Natural killer cell treated with Interleukin-12 subunit alpha and Interleukin-12 subunit beta and Interleukin-15 and Interleukin-18, amount 100 ng/mL, for 72 hours (primary cell): ENCODE measurements at regions not wholly inside any gene's neighbourhood (a gene's known extent, or its start where the extent isn't known, plus 50 kb on each side); places are given as distances from the start of the nearest gene placed in this dataset.
A peak's percentile ranks its signal among the peaks of the same experiment; 100 is the strongest.

Experiments
- ATAC-seq, 2 donors: fragments of 150-1000 bp; cut with Tn5 transposase in 1 of 2; sonication (Bioruptor Pico), chemical (Tn5 transposase) in 1 of 2; 2 replicates each; pipeline ENCODE4 v1.10.0; 2021
- DNase-seq: peaks from one replicate; pipeline ENCODE4 v3.0.0; 2022; ENCODE audit warnings: low spot score
- H3K27ac Mint-ChIP-seq, 2 donors: 1 replicate in 1 of 2; 2 replicates in 1 of 2; pipeline ENCODE4 v1.8.0; 2022; ENCODE audit warnings: mixed read lengths in 2 of 2, mild to moderate bottlenecking in 1 of 2, moderate library complexity in 1 of 2
- H3K27me3 Mint-ChIP-seq, 2 donors: 1 replicate in 1 of 2; 2 replicates in 1 of 2; pipeline ENCODE4 v1.8.0; 2022; ENCODE audit warnings: mixed read lengths in 2 of 2
- H3K36me3 Mint-ChIP-seq: one replicate; pipeline ENCODE4 v1.8.0; 2022; ENCODE audit warnings: mixed read lengths
- H3K4me1 Mint-ChIP-seq, 2 donors: 1 replicate in 1 of 2; 2 replicates in 1 of 2; pipeline ENCODE4 v1.8.0; 2022; ENCODE audit warnings: low read depth in 2 of 2, mixed read lengths in 2 of 2, mild to moderate bottlenecking in 1 of 2
- H3K4me3 Mint-ChIP-seq: one replicate; pipeline ENCODE4 v1.8.0; 2022; ENCODE audit warnings: mixed read lengths
- H3K9me3 Mint-ChIP-seq: 2 replicates; pipeline ENCODE4 v1.8.0; 2022; ENCODE audit warnings: mixed read lengths

GRCh38 chr15:39151545-39151944, 429.3 kb upstream of the THBS1 start:
- ATAC-seq (no peak), DNase-seq (no peak)
- H3K4me3 Mint-ChIP-seq: no peak overlapping the region
- H3K36me3 Mint-ChIP-seq: no peaks in the 10 kb centered on the region
- H3K4me1 Mint-ChIP-seq: no peaks in the 10 kb centered on the region
- H3K27me3 Mint-ChIP-seq: peaks cover 8 to 16% of the 10 kb centered on the region in 2 donors
- H3K9me3 Mint-ChIP-seq: no peaks in the 10 kb centered on the region
- no peak overlapping the region for H3K27ac Mint-ChIP-seq

- DNase-seq (no peak), ATAC-seq (no peak)
- no peaks in the 10 kb centered on the region for H3K36me3 Mint-ChIP-seq
- no peak overlapping the region for H3K27ac Mint-ChIP-seq
- no peaks in the 10 kb centered on the region for H3K4me1 Mint-ChIP-seq
- H3K9me3 Mint-ChIP-seq: no peaks in the 10 kb centered on the region
- H3K27me3 Mint-ChIP-seq: peaks cover 11 to 16% of the 10 kb centered on the region in 2 donors
- H3K4me3 Mint-ChIP-seq: no peak overlapping the region
These were observed 427.7 kb upstream of the THBS1 start for GRCh38 chr15:39153058-39153714.

- no peak overlapping the region for H3K27ac Mint-ChIP-seq
- no peaks in the 10 kb centered on the region for H3K36me3 Mint-ChIP-seq
- no peaks in the 10 kb centered on the region for H3K4me1 Mint-ChIP-seq
- DNase-seq: no peak
- H3K4me3 Mint-ChIP-seq: no peak overlapping the region
- peaks cover 15 to 18% of the 10 kb centered on the region in 2 donors for H3K27me3 Mint-ChIP-seq
- ATAC-seq: no peak
- H3K9me3 Mint-ChIP-seq: no peaks in the 10 kb centered on the region
These were observed 427.2 kb upstream of the THBS1 start for GRCh38 chr15:39153716-39154115.

GRCh38 chr15:39154227-39154638, 426.6 kb upstream of the THBS1 start:
- peaks cover 15 to 18% of the 10 kb centered on the region in 2 donors for H3K27me3 Mint-ChIP-seq
- no peaks in the 10 kb centered on the region for H3K4me1 Mint-ChIP-seq
- no peaks in the 10 kb centered on the region for H3K9me3 Mint-ChIP-seq
- H3K4me3 Mint-ChIP-seq: no peak overlapping the region
- ATAC-seq (no peak), DNase-seq (no peak)
- no peak overlapping the region for H3K27ac Mint-ChIP-seq
- no peaks in the 10 kb centered on the region for H3K36me3 Mint-ChIP-seq

DNA sequence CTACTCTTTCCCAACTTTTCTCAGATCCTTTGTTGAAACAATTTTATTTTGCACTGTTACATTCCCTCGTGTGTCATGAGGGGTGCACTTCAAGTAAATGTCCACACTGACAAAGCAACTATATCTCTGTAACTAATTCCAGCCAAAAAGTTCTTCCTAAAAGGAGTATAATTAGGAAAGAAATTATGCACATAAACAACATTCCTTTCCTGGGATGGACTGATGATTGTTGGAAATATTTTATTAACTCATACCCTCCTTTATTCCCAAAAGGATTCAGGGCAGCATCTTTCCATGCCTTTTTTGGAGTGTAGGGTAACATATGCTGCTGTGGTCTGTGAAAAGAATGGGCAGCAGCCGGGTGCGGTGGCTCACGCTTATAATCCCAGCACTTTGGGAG, 426.1 kb upstream of the THBS1 start:
- no peak overlapping the region for H3K4me3 Mint-ChIP-seq
- ATAC-seq (no peak), DNase-seq (no peak)
- peaks cover 15 to 16% of the 10 kb centered on the region in 2 donors for H3K27me3 Mint-ChIP-seq
- no peak overlapping the region for H3K27ac Mint-ChIP-seq
- H3K9me3 Mint-ChIP-seq: no peaks in the 10 kb centered on the region
- H3K36me3 Mint-ChIP-seq: no peaks in the 10 kb centered on the region
- no peaks in the 10 kb centered on the region for H3K4me1 Mint-ChIP-seq

GRCh38 chr15:39156166-39156565, 424.7 kb upstream of the THBS1 start:
- Mint-ChIP-seq H3K27ac (no peak overlapping the region), H3K27me3 (peaks cover 15 to 18% of the 10 kb centered on the region in 2 donors), H3K9me3 (no peaks in the 10 kb centered on the region), H3K4me1 (no peaks in the 10 kb centered on the region), H3K4me3 (no peak overlapping the region), H3K36me3 (no peaks in the 10 kb centered on the region)
- ATAC-seq: no peak
- DNase-seq: no peak

GRCh38 chr15:39156646-39157250, 424.1 kb upstream of the THBS1 start:
- ATAC-seq (no peak), DNase-seq (no peak)
- H3K4me1 Mint-ChIP-seq: no peaks in the 10 kb centered on the region
- H3K27me3 Mint-ChIP-seq: peaks cover 17 to 22% of the 10 kb centered on the region in 2 donors
- no peaks in the 10 kb centered on the region for H3K9me3 Mint-ChIP-seq
- H3K27ac Mint-ChIP-seq: no peak overlapping the region
- H3K4me3 Mint-ChIP-seq: no peak overlapping the region
- H3K36me3 Mint-ChIP-seq: no peaks in the 10 kb centered on the region

DNA sequence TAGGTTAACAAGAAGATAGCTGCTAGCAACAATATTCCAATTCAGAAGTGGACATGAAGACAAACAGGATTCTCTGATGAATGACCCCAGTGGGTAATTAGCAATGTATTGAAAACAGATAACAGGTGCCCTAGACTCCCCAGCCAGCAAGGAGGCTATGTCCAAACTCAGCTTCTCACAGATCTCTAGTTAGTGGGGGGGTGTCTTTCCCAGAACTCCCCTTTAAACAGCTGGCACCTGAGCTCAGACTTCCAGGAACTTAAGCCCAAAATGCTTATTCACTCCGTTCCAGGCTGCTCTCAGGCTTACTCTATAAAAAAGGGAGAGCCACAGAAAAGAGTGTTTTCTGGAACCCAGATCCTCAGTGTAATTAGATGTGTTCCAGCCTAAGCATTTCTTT, 423.0 kb upstream of the THBS1 start:
- no peak overlapping the region for H3K4me3 Mint-ChIP-seq

DNA sequence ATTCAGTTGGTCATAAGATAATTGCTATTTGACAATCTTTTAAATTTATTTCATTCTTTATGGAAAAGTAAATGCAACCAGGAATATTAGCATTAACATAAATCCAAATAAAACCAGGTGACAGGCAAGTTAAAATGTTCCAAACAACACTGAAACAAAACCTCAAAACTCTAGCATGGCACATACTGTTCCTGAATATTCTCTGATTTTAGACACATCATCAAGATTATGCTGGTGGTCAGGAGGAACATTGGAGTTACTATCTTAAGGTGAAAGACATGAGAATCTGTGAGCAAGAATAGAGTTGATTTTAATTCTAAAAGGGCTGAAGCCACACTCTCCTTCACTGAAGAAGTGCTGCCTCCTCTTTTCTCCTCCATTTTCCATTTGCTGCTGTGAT, 421.0 kb upstream of the THBS1 start:
- Mint-ChIP-seq H3K36me3 (no peaks in the 10 kb centered on the region), H3K27ac (no peak overlapping the region), H3K4me3 (no peak overlapping the region), H3K4me1 (no peaks in the 10 kb centered on the region), H3K27me3 (peaks cover 30 to 46% of the 10 kb centered on the region in 2 donors), H3K9me3 (no peaks in the 10 kb centered on the region)
- ATAC-seq: no peak
- no peak for DNase-seq

More for the DNA sequence above, 423.0 kb upstream of the THBS1 start:
- Mint-ChIP-seq H3K36me3 (no peaks in the 10 kb centered on the region), H3K4me1 (no peaks in the 10 kb centered on the region), H3K27ac (no peak overlapping the region), H3K9me3 (no peaks in the 10 kb centered on the region), H3K27me3 (peaks cover 26 to 33% of the 10 kb centered on the region in 2 donors)
- ATAC-seq (no peak), DNase-seq (no peak)

DNA sequence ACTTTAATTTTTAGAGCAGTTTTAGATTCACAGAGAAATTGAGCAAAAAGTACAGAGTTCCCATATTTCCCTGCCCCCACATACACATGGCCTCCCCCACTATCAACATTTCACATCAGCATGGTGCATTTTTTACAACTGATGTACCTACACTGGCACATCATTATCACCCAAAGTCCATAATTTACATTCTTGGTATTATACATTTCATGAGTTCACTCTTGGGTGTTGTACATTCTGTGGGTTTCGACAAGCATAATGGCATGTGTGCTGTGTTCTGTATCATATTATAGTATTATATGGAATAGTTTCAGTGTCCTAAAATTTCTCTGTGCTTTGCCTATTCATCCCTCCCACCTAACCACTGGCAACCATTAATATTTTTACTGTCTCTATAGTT, 419.8 kb upstream of the THBS1 start:
- no peak overlapping the region for H3K4me3 Mint-ChIP-seq
- DNase-seq (no peak), ATAC-seq (no peak)
- no peaks in the 10 kb centered on the region for H3K36me3 Mint-ChIP-seq
- H3K4me1 Mint-ChIP-seq: no peaks in the 10 kb centered on the region
- peaks cover 34 to 58% of the 10 kb centered on the region in 2 donors for H3K27me3 Mint-ChIP-seq
- H3K27ac Mint-ChIP-seq: no peak overlapping the region
- H3K9me3 Mint-ChIP-seq: no peaks in the 10 kb centered on the region

DNA sequence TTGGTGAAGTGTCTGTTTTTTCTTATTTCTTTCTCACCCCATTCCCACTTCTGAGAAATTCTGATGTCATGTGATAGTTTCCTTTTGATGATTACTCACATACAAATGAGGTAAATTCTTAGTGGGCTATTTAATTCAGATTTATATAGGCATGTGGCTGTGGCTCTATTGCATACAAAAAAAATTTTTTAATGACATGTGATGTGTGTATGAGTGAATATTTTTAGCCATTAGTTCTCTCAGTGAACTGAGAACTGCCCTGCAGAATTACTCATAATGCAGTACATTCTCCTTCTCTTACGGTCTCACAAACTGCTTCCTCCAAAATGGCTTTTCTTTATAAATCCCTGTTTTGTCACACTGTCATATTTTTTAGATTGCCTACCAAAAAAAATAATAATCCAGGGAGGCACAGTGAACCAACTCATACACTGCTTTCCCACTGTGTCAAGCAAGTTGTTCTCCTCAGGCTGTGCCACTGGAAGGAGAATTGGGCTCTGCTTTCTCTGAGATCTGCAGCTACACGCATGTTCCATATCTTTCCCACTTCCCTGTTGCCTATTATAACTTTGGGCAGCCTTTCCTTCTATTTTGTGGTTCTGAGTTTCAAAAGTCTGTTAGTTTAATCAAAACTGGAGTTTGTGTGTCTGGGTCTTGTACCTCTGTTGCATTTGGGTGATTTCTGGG, 415.7 kb upstream of the THBS1 start:
- H3K27me3 Mint-ChIP-seq: peaks cover 34 to 73% of the 10 kb centered on the region in 2 donors
- no peaks in the 10 kb centered on the region for H3K9me3 Mint-ChIP-seq
- ATAC-seq (no peak), DNase-seq (no peak)
- H3K36me3 Mint-ChIP-seq: no peaks in the 10 kb centered on the region
- H3K4me3 Mint-ChIP-seq: no peak overlapping the region
- H3K4me1 Mint-ChIP-seq: no peaks in the 10 kb centered on the region
- H3K27ac Mint-ChIP-seq: no peak overlapping the region

DNA sequence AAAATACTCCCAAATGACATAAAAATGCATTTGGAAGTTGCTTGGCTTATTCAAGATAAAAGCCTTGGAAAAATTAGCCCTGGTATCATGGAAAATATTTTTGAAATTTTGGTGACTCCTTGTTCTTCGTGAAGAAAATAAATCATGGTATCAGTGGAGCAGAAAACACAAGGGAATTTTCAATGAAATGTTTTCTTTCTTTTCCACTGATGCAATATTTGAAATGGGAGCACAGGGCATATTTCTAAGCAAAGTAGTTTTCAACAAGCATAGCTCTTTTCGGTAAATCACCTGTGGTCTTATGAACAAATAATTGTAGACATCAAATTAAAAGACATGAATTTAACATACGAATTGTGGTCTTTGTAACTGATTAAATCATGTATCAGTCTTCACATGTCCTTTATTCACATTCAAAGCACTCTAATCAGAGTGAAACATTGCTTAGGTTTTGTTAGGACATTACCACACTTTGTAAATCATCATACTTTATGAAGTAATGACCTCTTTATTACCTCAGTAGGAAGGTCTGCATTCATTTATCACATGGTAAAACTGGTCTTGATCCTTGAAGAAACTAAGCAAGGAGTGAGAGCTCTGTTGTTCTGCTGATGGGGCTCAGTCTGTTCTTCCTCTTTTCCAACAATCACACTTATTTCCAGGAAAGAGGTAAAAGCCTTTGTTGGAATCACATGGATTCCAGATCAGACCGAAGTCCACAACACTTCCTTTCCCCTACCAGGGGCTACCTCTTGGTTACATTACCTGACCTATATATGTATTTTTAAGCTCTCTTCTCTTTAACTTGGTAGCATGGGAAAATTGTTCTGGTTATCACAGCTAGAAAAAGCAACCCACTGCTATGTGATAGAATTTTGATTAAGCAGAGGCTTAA, 413.5 kb upstream of the THBS1 start:
- Mint-ChIP-seq H3K27me3 (peaks cover 30 to 68% of the 10 kb centered on the region in 2 donors), H3K36me3 (no peaks in the 10 kb centered on the region), H3K9me3 (no peaks in the 10 kb centered on the region), H3K27ac (no peak overlapping the region), H3K4me3 (no peak overlapping the region), H3K4me1 (no peaks in the 10 kb centered on the region)
- DNase-seq (no peak), ATAC-seq (no peak)

GRCh38 chr15:39171944-39172368, 408.9 kb upstream of the THBS1 start:
- peak in 1 of 2 donors; percentile 32 for ATAC-seq
- no peak overlapping the region for H3K4me3 Mint-ChIP-seq
- H3K27ac Mint-ChIP-seq: no peak overlapping the region
- no peaks in the 10 kb centered on the region for H3K4me1 Mint-ChIP-seq
- no peaks in the 10 kb centered on the region for H3K9me3 Mint-ChIP-seq
- no peaks in the 10 kb centered on the region for H3K36me3 Mint-ChIP-seq
- H3K27me3 Mint-ChIP-seq: peaks cover 26 to 49% of the 10 kb centered on the region in 2 donors
- no peak for DNase-seq
